ENCODE measurements at regions not wholly inside any gene's neighbourhood (a gene's known extent, or its start where the extent isn't known, plus 50 kb on each side); places are given as distances from the start of the nearest gene placed in this dataset.

DNA sequence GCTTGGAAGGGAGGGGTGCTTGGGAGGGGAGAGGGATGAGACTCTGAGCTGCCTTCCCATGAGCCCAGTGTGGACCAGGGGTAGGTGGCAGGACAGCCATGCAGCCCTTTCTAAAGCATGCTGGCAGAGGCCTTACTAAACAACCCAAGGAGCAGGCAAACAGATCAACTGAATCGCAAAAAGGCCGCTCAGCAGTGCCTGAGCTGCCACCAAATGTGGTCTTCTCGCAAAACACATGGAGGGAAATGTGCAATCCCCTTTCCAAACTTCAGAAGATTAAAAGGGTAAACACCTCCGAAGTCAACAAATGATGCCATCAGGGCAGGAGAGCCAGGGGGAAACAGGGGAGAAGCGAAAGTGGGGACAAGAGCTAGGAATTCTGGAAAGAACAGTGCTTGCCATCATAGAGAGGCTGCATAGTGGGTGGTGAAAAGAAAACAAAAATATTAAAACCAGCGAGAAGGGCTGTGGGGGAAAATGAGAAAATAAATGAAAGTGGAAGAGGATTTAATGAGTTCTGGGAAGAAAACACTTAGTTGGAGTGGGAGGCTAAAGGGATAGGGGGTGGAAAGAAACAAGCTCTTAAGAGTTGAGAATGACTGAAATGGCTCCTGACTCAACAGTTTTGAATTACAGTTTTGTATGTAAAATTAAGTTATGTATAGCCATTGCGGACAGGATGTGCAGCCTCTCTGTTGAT, 62.2 kb upstream of the ZNF32 start:
- CTCF ChIA-PET, result interaction anchor here (0.5 kb wide), 1 partner anchor 40 kb away, joined by 9 read pairs; no protein-coding TSS in a partner anchor
- DNase-seq (ENCODE audit: low read depth, low spot score), result no peak
- intact Hi-C loops (cut with micrococcal nuclease; ENCODE audit: unreplicated experiment) (no loop called here), in situ Hi-C loops (cut with HindIII; ENCODE audit: low pct_unique_long_range_greater_than_20kb, low sequenced_read_pairs) (no loop called here)
- peaks cover 4% of the 10 kb centered on the region for H3K27me3 ChIP-seq (ENCODE audit: control insufficient read depth, insufficient read depth, low read length)
- ATAC-seq, result no peak
- no peaks in the 10 kb centered on the region for H3K36me3 ChIP-seq (ENCODE audit: control insufficient read depth, insufficient read depth, low read length)
- BruUV-seq (replicated peaks), result no TSS peak
- TF ChIP-seq, protein P1, sequence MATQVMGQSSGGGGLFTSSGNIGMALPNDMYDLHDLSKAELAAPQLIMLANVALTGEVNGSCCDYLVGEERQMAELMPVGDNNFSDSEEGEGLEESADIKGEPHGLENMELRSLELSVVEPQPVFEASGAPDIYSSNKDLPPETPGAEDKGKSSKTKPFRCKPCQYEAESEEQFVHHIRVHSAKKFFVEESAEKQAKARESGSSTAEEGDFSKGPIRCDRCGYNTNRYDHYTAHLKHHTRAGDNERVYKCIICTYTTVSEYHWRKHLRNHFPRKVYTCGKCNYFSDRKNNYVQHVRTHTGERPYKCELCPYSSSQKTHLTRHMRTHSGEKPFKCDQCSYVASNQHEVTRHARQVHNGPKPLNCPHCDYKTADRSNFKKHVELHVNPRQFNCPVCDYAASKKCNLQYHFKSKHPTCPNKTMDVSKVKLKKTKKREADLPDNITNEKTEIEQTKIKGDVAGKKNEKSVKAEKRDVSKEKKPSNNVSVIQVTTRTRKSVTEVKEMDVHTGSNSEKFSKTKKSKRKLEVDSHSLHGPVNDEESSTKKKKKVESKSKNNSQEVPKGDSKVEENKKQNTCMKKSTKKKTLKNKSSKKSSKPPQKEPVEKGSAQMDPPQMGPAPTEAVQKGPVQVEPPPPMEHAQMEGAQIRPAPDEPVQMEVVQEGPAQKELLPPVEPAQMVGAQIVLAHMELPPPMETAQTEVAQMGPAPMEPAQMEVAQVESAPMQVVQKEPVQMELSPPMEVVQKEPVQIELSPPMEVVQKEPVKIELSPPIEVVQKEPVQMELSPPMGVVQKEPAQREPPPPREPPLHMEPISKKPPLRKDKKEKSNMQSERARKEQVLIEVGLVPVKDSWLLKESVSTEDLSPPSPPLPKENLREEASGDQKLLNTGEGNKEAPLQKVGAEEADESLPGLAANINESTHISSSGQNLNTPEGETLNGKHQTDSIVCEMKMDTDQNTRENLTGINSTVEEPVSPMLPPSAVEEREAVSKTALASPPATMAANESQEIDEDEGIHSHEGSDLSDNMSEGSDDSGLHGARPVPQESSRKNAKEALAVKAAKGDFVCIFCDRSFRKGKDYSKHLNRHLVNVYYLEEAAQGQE (IDR thresholded peaks at IDR 0.05; ENCODE audit: insufficient read depth in 1 of 2, low read depth in 2 of 2, low read length in 1 of 2), result no peak
- TF ChIP-seq POLR2AphosphoS5 (IDR thresholded peaks at IDR 0.05; ENCODE audit: low read depth, low read length), result no peak
- no peak for TF ChIP-seq SIN3A (IDR thresholded peaks at IDR 0.05; ENCODE audit: borderline replicate concordance, insufficient read depth, low read depth, low read length)
- TF ChIP-seq, protein P2, sequence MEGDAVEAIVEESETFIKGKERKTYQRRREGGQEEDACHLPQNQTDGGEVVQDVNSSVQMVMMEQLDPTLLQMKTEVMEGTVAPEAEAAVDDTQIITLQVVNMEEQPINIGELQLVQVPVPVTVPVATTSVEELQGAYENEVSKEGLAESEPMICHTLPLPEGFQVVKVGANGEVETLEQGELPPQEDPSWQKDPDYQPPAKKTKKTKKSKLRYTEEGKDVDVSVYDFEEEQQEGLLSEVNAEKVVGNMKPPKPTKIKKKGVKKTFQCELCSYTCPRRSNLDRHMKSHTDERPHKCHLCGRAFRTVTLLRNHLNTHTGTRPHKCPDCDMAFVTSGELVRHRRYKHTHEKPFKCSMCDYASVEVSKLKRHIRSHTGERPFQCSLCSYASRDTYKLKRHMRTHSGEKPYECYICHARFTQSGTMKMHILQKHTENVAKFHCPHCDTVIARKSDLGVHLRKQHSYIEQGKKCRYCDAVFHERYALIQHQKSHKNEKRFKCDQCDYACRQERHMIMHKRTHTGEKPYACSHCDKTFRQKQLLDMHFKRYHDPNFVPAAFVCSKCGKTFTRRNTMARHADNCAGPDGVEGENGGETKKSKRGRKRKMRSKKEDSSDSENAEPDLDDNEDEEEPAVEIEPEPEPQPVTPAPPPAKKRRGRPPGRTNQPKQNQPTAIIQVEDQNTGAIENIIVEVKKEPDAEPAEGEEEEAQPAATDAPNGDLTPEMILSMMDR (IDR thresholded peaks at IDR 0.05), result no peak
- no peak for TF ChIP-seq TCF7L2 (IDR thresholded peaks at IDR 0.05; ENCODE audit: low read depth, low read length)
- H3K4me3 ChIP-seq (ENCODE audit: low read depth in 2 of 2, low read length in 2 of 2), result no peak overlapping the region
- no peaks in the 10 kb centered on the region for H3K4me1 ChIP-seq (ENCODE audit: control insufficient read depth, insufficient read depth, low read length)
- POLR2A ChIA-PET, result no interaction called here
- no peaks in the 10 kb centered on the region for H3K9me3 ChIP-seq (ENCODE audit: control insufficient read depth, insufficient read depth, low read depth, low read length)
- no peak overlapping the region for H3K27ac ChIP-seq (ENCODE audit: low read length)

DNA sequence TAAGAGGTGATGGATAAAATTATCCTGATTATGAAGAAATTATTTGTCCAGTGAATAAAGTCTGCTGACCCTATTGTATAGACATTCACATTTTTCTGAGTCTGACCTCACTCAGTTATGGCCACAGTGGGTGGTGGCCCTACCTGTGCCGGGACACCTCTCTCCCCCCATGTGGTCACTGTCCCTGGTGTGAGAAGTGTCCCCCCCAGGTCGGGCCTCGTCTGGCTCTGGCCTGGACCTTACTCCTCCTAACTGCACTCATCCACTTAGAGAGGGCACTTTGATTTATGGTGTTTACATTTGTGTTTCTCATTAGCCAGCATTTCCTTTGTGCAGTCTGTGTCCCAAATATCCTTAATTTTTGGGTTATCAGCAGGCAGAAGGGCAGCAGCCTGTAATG, 59.6 kb upstream of the ZNF32 start:
- H3K4me1 ChIP-seq (ENCODE audit: control insufficient read depth, insufficient read depth, low read length), result no peaks in the 10 kb centered on the region
- in situ Hi-C loops (cut with HindIII; ENCODE audit: low pct_unique_long_range_greater_than_20kb, low sequenced_read_pairs) (no loop called here), intact Hi-C loops (cut with micrococcal nuclease; ENCODE audit: unreplicated experiment) (no loop called here)
- ATAC-seq (no peak), DNase-seq (ENCODE audit: low read depth, low spot score) (no peak)
- ChIA-PET POLR2A (no interaction called here), CTCF (no interaction called here)
- no peak overlapping the region for H3K4me3 ChIP-seq (ENCODE audit: low read depth in 2 of 2, low read length in 2 of 2)
- H3K9me3 ChIP-seq (ENCODE audit: control insufficient read depth, insufficient read depth, low read depth, low read length), result no peaks in the 10 kb centered on the region
- TF ChIP-seq TCF7L2 (IDR thresholded peaks at IDR 0.05; ENCODE audit: low read depth, low read length), result no peak
- TF ChIP-seq SIN3A (IDR thresholded peaks at IDR 0.05; ENCODE audit: borderline replicate concordance, insufficient read depth, low read depth, low read length), result no peak
- TF ChIP-seq POLR2AphosphoS5 (IDR thresholded peaks at IDR 0.05; ENCODE audit: low read depth, low read length), result no peak
- TF ChIP-seq, protein P2 (IDR thresholded peaks at IDR 0.05), result no peak
- no TSS peak for BruUV-seq (replicated peaks)
- no peak overlapping the region for H3K27ac ChIP-seq (ENCODE audit: low read length)
- H3K36me3 ChIP-seq (ENCODE audit: control insufficient read depth, insufficient read depth, low read length), result no peaks in the 10 kb centered on the region
- peaks cover 4% of the 10 kb centered on the region for H3K27me3 ChIP-seq (ENCODE audit: control insufficient read depth, insufficient read depth, low read length)
